ENCODE measurements at regions not wholly inside any gene's neighbourhood (a gene's known extent, or its start where the extent isn't known, plus 50 kb on each side); places are given as distances from the start of the nearest gene placed in this dataset.

DNA sequence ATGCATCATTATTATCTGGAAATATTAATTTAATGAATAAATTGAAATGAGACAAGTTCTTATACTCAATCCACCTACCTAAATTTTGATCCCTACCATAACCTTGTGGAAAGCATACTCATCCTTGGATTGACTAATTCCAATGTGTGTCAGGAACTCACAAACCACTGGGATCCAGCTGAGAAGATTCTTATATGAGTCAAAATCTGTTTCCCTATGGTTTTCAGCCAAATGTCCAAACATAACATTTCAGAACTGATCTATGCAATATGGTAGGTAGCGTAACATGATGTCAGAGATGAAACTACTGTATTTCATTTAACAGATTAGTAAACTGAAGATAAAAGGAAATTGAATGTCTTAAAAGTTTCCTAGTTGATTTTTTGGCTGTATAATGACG lies 250.0 kb downstream of the PLOD2 start:
- TF ChIP-seq CTCF (conservative IDR thresholded peaks at IDR 0.05 in 1 of 2, IDR thresholded peaks at IDR 0.05 in 1 of 2; ENCODE audit: extremely low read depth in 1 of 2, insufficient read depth in 1 of 2, low read depth in 1 of 2, low read length in 2 of 2) (no peak), EZH2 (IDR thresholded peaks at IDR 0.05; ENCODE audit: borderline replicate concordance, low read length) (no peak)
